ENCODE measurements at regions not wholly inside any gene's neighbourhood (a gene's known extent, or its start where the extent isn't known, plus 50 kb on each side); places are given as distances from the start of the nearest gene placed in this dataset.

DNA sequence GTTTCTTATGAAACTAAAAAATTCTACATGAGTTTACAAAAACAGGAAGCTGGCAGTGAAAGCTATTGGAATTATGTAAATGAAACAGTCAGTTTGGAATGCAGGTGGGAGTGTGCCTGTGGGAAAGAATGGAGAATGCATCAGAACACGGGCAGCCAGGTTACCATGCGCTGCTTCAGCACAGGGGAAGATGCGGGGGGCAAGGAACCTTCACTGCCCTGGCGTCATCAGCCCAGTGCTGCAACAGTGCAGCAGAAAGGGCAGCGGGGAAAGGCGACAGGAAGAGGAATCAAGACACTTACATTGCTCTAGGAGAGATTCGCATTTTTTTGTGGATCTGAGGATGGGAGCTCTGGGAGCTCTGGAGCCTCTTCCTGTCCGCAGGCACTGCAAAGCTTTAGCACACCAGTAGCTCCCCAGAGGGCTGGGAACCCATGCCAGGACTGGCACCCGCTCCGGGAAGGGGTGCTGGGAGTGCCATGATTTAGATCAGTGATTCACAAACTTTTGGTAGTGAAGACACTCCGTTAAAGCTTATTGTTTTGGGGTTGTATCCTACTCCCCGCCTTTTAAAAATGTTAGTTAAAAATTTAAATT, 64.1 kb upstream of the WDR26 start:
- Histone ChIP-seq H3K4me2 (ENCODE audit: insufficient read depth, low read length) (peak overlapping the region; percentile 77), H3K9me3 (ENCODE audit: low read depth, low read length) (no peaks in the 10 kb centered on the region), H3K4me1 (ENCODE audit: insufficient read depth, low read length) (peaks cover 59% of the 10 kb centered on the region), H2AFZ (ENCODE audit: low read length) (peak overlapping the region; percentile 86), H3K27ac (ENCODE audit: low read depth, low read length) (peak overlapping the region; percentile 95), H4K20me1 (ENCODE audit: insufficient read depth, low read length) (no peaks in the 10 kb centered on the region), H3K4me3 (ENCODE audit: insufficient read depth, low read length) (peak overlapping the region; percentile 52), H3K79me2 (ENCODE audit: insufficient read depth, low read length) (no peaks in the 10 kb centered on the region), H3K36me3 (ENCODE audit: insufficient read depth, low read length) (no peaks in the 10 kb centered on the region), H3K27me3 (ENCODE audit: insufficient read depth, low read length) (no peaks in the 10 kb centered on the region)
- peak; percentile 76 for DNase-seq (ENCODE audit: insufficient read length, low spot score, missing footprints)
- no peak for TF ChIP-seq CTCF (IDR thresholded peaks at IDR 0.05; ENCODE audit: extremely low read depth, low read depth, low read length)

DNA sequence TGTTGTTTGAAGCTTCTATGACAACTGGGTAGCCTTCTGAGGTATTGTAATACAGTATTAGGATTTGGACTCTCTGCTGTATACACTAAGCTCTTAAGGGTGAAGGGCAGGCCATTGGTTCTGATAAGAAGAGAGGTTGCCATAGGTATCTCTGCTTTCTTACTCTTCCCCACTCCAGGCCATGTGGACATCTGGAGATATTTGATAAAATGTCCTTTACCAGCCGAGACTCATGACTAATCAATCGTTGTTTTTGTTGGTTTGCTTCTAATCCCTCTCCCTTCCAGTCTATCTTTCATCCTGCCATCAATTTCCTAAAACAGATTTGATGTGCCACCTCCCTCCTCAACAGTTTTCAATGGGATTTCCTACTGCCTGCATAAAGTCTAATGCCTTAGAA, 64.6 kb upstream of the WDR26 start:
- no peaks in the 10 kb centered on the region for H3K27me3 ChIP-seq (ENCODE audit: insufficient read depth, low read length)
- TF ChIP-seq CTCF (IDR thresholded peaks at IDR 0.05; ENCODE audit: extremely low read depth, low read depth, low read length), result no peak
- no peaks in the 10 kb centered on the region for H3K36me3 ChIP-seq (ENCODE audit: insufficient read depth, low read length)
- no peaks in the 10 kb centered on the region for H3K79me2 ChIP-seq (ENCODE audit: insufficient read depth, low read length)
- no peak for DNase-seq (ENCODE audit: insufficient read length, low spot score, missing footprints)
- H3K9me3 ChIP-seq (ENCODE audit: low read depth, low read length), result no peaks in the 10 kb centered on the region
- H4K20me1 ChIP-seq (ENCODE audit: insufficient read depth, low read length), result no peaks in the 10 kb centered on the region
- peak overlapping the region; percentile 8 for H3K4me3 ChIP-seq (ENCODE audit: insufficient read depth, low read length)
- peak overlapping the region; percentile 95 for H3K27ac ChIP-seq (ENCODE audit: low read depth, low read length)
- H2AFZ ChIP-seq (ENCODE audit: low read length), result peak overlapping the region; percentile 63
- H3K4me1 ChIP-seq (ENCODE audit: insufficient read depth, low read length), result peaks cover 64% of the 10 kb centered on the region
- peak overlapping the region; percentile 77 for H3K4me2 ChIP-seq (ENCODE audit: insufficient read depth, low read length)

- H3K4me2 ChIP-seq (ENCODE audit: insufficient read depth, low read length), result no peak overlapping the region
- peak; percentile 76 for DNase-seq (ENCODE audit: insufficient read length, low spot score, missing footprints)
- peaks cover 60% of the 10 kb centered on the region for H3K4me1 ChIP-seq (ENCODE audit: insufficient read depth, low read length)
- H3K9me3 ChIP-seq (ENCODE audit: low read depth, low read length), result no peaks in the 10 kb centered on the region
- H3K36me3 ChIP-seq (ENCODE audit: insufficient read depth, low read length), result no peaks in the 10 kb centered on the region
- TF ChIP-seq CTCF (IDR thresholded peaks at IDR 0.05; ENCODE audit: extremely low read depth, low read depth, low read length), result no peak
- H3K27me3 ChIP-seq (ENCODE audit: insufficient read depth, low read length), result no peaks in the 10 kb centered on the region
- peak overlapping the region; percentile 7 for H2AFZ ChIP-seq (ENCODE audit: low read length)
- no peak overlapping the region for H3K4me3 ChIP-seq (ENCODE audit: insufficient read depth, low read length)
- no peaks in the 10 kb centered on the region for H3K79me2 ChIP-seq (ENCODE audit: insufficient read depth, low read length)
- no peak overlapping the region for H3K27ac ChIP-seq (ENCODE audit: low read depth, low read length)
- H4K20me1 ChIP-seq (ENCODE audit: insufficient read depth, low read length), result no peaks in the 10 kb centered on the region
These were observed 66.2 kb upstream of the WDR26 start for GRCh38 chr1:224500796-224501195.

GRCh38 chr1:224501836-224502235, 67.2 kb upstream of the WDR26 start:
- Histone ChIP-seq H2AFZ (ENCODE audit: low read length) (no peak overlapping the region), H3K79me2 (ENCODE audit: insufficient read depth, low read length) (no peaks in the 10 kb centered on the region), H3K36me3 (ENCODE audit: insufficient read depth, low read length) (no peaks in the 10 kb centered on the region), H3K4me3 (ENCODE audit: insufficient read depth, low read length) (no peak overlapping the region), H3K4me2 (ENCODE audit: insufficient read depth, low read length) (no peak overlapping the region), H3K9me3 (ENCODE audit: low read depth, low read length) (no peaks in the 10 kb centered on the region), H3K4me1 (ENCODE audit: insufficient read depth, low read length) (peaks cover 54% of the 10 kb centered on the region), H4K20me1 (ENCODE audit: insufficient read depth, low read length) (no peaks in the 10 kb centered on the region), H3K27me3 (ENCODE audit: insufficient read depth, low read length) (no peaks in the 10 kb centered on the region), H3K27ac (ENCODE audit: low read depth, low read length) (no peak overlapping the region)
- TF ChIP-seq CTCF (IDR thresholded peaks at IDR 0.05; ENCODE audit: extremely low read depth, low read depth, low read length), result no peak
- no peak for DNase-seq (ENCODE audit: insufficient read length, low spot score, missing footprints)

Data from osteoblast (primary cell).